ENCODE measurements at regions not wholly inside any gene's neighbourhood (a gene's known extent, or its start where the extent isn't known, plus 50 kb on each side); places are given as distances from the start of the nearest gene placed in this dataset.
"Not testable (repeated sequence)": the region's sequence is repeated elsewhere in the genome, so short reads cannot be mapped to it uniquely, and the experiment has no call there.

- no peak for DNase-seq (ENCODE audit: low spot score)
Measured at GRCh38 chr1:100628631-100629081, 90.7 kb downstream of the GPR88 start.

DNA sequence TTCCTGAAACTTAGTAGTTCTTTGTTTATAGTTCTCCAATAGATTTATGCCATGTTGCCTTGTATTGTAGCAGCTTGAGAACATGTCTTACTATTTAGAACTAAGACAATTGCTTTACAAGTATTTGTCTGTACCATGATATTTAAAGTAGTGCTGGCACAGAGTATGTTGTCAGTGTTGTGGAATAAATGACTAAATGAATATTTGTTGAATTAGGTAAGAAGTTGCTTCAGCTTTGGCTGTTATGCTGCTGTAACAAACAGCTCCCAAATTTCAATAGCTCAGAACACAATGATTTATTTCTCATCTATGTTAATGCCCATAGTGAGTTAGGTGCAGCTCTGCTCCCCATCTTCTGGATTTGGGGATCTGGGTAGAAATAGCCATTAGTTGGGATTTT, 90.2 kb upstream of the VCAM1 start:
- DNase-seq (ENCODE audit: low spot score): no peak

DNA sequence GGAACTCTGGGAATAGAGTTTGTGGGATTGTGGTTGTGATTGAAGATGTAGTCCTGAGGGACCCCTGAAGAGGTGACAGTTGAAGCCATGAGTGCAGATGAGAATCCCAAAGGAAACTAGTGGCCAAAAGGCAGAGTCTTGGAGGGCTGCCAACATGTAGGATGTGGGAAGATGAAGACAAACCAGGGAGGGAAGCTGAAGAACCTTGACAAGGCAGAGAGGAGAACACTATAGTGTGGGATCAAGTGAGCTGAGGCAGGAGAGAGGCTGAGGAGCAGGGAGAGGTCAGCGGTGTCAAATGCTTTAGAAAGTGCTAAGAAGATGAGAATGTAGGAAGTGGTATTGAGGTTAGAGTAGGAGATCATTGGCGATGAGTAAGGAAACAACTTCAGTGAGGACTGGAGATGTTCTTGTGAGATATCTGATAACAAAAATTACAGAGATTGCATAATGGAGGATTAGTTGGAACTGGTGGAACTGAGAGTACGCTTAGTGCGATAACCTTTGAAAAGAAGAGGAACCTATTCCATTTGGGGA, 88.5 kb upstream of the VCAM1 start:
- no peak for DNase-seq (ENCODE audit: low spot score)

GRCh38 chr1:100642826-100643225, 76.7 kb upstream of the VCAM1 start:
- no peak for DNase-seq (ENCODE audit: low spot score)

DNA sequence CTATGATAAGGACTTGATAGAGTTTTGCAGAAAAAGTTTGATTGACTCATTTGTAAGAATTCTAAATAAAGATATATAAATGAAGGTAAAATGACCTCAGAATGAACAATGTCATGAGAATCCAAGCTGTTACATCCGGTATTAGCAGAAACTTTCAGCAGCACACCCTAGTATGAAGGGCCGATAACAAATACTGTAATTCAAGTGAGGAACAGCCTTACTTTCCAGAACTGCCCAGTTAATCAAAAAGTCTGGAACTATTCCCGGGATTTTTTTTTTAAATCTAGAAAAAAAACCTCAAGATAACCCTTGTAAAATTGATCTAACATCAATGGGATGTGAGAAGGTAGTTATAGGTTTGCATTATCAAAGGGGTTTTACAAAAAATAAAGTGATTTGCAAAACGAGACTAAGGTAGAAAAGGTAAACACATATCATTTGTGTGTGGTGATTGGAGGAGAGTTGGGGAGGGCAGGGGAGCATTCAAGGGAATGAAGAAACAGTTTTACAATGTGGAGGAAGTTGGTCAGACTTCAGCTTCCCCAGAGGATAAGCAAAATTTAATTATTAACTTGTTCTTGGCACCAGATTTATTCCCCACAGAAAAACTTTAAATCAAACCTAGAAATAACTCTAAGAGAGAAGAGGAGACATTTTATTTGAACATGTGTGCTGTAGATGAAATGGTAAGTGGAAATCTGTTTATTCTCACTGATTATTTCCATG, 75.9 kb upstream of the VCAM1 start:
- no peak for DNase-seq (ENCODE audit: low spot score)

GRCh38 chr1:100646001-100646400, 73.5 kb upstream of the VCAM1 start:
- DNase-seq (ENCODE audit: low spot score): no peak

DNA sequence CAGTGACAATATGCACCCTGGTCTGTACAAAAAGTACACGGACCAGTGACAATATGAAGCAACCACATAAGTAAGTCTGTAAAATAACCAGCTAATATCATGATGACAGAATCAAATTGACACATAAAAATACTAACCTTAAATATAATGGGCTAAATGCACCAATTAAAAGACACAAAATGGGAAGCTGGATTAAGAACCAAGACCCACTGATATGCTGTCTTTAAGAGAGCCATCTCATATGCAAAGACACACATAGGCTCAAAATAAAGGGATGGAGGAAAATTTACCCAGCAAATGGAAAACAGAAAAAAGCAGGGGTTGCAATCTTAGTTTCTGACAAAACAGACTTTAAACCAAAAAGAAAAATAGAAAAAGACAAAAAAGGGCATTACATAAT, 70.4 kb upstream of the VCAM1 start:
- no peak for DNase-seq (ENCODE audit: low spot score)

- DNase-seq (ENCODE audit: low spot score): peak; percentile 50
Measured at GRCh38 chr1:100657876-100658715, 61.4 kb upstream of the VCAM1 start.

DNA sequence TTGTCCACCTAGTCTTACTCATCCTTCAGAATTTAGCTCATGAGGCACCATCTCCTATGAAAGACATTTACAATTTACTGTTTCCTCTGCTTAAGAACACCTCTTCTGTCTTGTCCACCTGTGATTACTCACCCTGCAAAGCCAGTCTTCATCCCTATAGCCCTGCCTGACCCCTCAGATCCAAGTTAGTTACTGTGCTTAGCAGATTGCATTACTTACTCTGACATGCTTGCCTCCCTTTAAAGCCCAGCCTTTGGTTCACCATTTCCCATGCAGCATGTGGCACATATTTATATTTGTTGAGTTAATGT, 60.9 kb upstream of the VCAM1 start:
- no peak for DNase-seq (ENCODE audit: low spot score)

DNA sequence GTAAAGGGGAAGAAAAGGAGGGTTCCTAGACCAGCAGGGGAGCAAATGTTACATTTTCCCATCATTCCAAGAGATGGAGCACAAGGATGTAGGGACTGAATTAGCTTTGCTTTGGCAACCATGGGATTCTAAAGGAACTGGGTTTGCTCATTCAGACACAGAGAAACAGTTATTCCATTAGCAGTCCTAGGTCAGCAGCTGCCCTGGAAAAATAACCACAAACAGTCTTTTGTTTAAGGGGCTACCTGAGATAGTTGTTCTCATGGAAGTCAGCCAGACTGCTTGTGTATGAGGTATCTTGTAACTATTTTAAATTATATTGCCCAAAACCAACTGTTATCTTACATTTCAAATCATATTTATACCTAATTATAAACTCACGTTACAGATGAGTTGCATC, 58.4 kb upstream of the VCAM1 start:
- DNase-seq (ENCODE audit: low spot score): peak; percentile 3

DNA sequence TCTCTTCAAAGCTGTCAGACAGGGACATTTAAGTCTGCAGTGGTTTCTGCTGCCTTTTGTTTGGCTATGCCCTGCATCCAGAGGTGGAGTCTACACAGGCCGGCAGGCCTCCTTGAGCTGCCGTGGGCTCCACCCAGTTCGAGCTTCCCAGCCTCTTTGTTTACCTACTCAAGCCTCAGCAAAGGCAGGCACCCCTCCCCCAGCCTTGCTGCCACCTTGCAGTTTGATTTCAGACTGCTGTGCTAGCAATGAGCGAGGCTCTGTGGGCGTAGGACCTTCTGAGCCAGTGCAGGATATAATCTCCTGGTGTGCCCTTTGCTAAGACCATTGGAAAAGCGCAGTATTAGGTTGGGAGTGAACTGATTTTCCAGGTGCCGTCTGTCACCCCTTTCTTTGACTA, 51.0 kb upstream of the VCAM1 start:
- DNase-seq (ENCODE audit: low spot score): not testable (repeated sequence)

All from SK-N-DZ (cell line).